ENCODE measurements at regions not wholly inside any gene's neighbourhood (a gene's known extent, or its start where the extent isn't known, plus 50 kb on each side); places are given as distances from the start of the nearest gene placed in this dataset.

- FAIRE-seq: no peak
- H3K9me1 ChIP-seq (ENCODE audit: control insufficient read depth, insufficient read depth, low read length): no peaks in the 10 kb centered on the region
- H2AFZ ChIP-seq (ENCODE audit: low read depth, low read length): no peak overlapping the region
- in situ Hi-C loops (cut with MboI): no loop called here
- no peak for TF ChIP-seq GATAD2A (IDR thresholded peaks at IDR 0.05)
- TF ChIP-seq TEAD1 (CRISPR knock-in tag; IDR thresholded peaks at IDR 0.05): no peak
- TF ChIP-seq ZNF174 (CRISPR knock-in tag; IDR thresholded peaks at IDR 0.05): no peak
- no peak for TF ChIP-seq FOXA1 (IDR thresholded peaks at IDR 0.05; ENCODE audit: borderline replicate concordance)
- no peak for TF ChIP-seq ZNF41 (CRISPR knock-in tag; conservative IDR thresholded peaks at IDR 0.05)
- TF ChIP-seq HMG20A (CRISPR knock-in tag; conservative IDR thresholded peaks at IDR 0.05): no peak
- TF ChIP-seq CBFA2T2 (conservative IDR thresholded peaks at IDR 0.05): no peak
- TF ChIP-seq ZSCAN29 (IDR thresholded peaks at IDR 0.05): no peak
- no peak for TF ChIP-seq PHF8 (IDR thresholded peaks at IDR 0.05; ENCODE audit: borderline replicate concordance, low read length)
- TF ChIP-seq FOXJ3 (CRISPR knock-in tag; IDR thresholded peaks at IDR 0.05): no peak
- no peak for TF ChIP-seq GTF2B (IDR thresholded peaks at IDR 0.05; ENCODE audit: extremely low read depth, insufficient read length)
- no peak for TF ChIP-seq CREB1 (IDR thresholded peaks at IDR 0.05)
- no peak for TF ChIP-seq CREB1 (CRISPR knock-in tag; IDR thresholded peaks at IDR 0.05)
- TF ChIP-seq MAFF (IDR thresholded peaks at IDR 0.05; ENCODE audit: low read length): no peak
- TF ChIP-seq CSDE1 (IDR thresholded peaks at IDR 0.05): no peak
- no peak for TF ChIP-seq PURB (CRISPR knock-in tag; IDR thresholded peaks at IDR 0.05; ENCODE audit: low read depth)
- no peak for TF ChIP-seq ZFP91 (CRISPR knock-in tag; IDR thresholded peaks at IDR 0.05)
- TF ChIP-seq ZNF436 (CRISPR knock-in tag; IDR thresholded peaks at IDR 0.05): no peak
- TF ChIP-seq ZNF212 (CRISPR knock-in tag; IDR thresholded peaks at IDR 0.05): no peak
- TF ChIP-seq ZFP36 (IDR thresholded peaks at IDR 0.05; ENCODE audit: low read depth, low read length, partially characterized antibody): no peak
- H3K4me1 ChIP-seq (replicated peaks in 1 of 2; ENCODE audit: control insufficient read depth in 2 of 2, insufficient read depth in 2 of 2, low read length in 2 of 2): no peaks in the 10 kb centered on the region
- no peak for ATAC-seq
- ChIA-PET POLR2A (no interaction called here), CTCF (ENCODE audit: low intra/inter-chr PET ratio) (no interaction called here)
- H3K9me3 ChIP-seq (replicated peaks; ENCODE audit: control insufficient read depth, insufficient read depth, low read depth, low read length): no peaks in the 10 kb centered on the region
- no peak overlapping the region for H3K4me3 ChIP-seq
- intact Hi-C loops (cut with micrococcal nuclease): no loop called here
- H3K9ac ChIP-seq (ENCODE audit: insufficient read depth in 1 of 2, low read depth in 2 of 2, low read length in 2 of 2): no peak overlapping the region
- BruUV-seq (replicated peaks): no TSS peak
- no peak overlapping the region for H3K4me2 ChIP-seq (ENCODE audit: insufficient read depth, low read length)
- DNase-seq (ENCODE audit: extremely low read depth in 1 of 4, low spot score in 3 of 4): no peak
- no peaks in the 10 kb centered on the region for H4K20me1 ChIP-seq (replicated peaks; ENCODE audit: control insufficient read depth, insufficient read depth, low read length)
- no peaks in the 10 kb centered on the region for H3K36me3 ChIP-seq (ENCODE audit: control insufficient read depth, insufficient read depth, low read length)
- H3K79me2 ChIP-seq (ENCODE audit: control insufficient read depth, insufficient read depth, low read length): no peaks in the 10 kb centered on the region
- H3K27ac ChIP-seq (ENCODE audit: extremely low read depth, low read depth, low read length): no peak overlapping the region
- no peaks in the 10 kb centered on the region for H3K27me3 ChIP-seq (ENCODE audit: control insufficient read depth in 2 of 2, insufficient read depth in 2 of 2, low read length in 2 of 2)
These were observed 296.8 kb upstream of the FOLH1 start for GRCh38 chr11:49505231-49505630.

All from K562 (cell line).